Fibroblast of mammary gland (primary cell): ENCODE measurements at regions not wholly inside any gene's neighbourhood (a gene's known extent, or its start where the extent isn't known, plus 50 kb on each side); places are given as distances from the start of the nearest gene placed in this dataset.

ENCODE experiments used
- DNase-seq: peaks from one replicate; pipeline ENCODE4 v3.0.0-alpha.2; 2010; ENCODE audit warnings: low read depth
- H3K4me3 ChIP-seq: 2 replicates; pipeline ENCODE4 v1.5.1; 2011; ENCODE audit warnings: low read depth, mild to moderate bottlenecking, low read length, moderate library complexity; ENCODE audit not compliant: control insufficient read depth
- TF ChIP-seq, protein P1 (sequence below): conservative IDR thresholded peaks from 2 replicates; pipeline ENCODE4 v1.5.1; 2011; ENCODE audit warnings: low read depth, low read length, inconsistent platforms; ENCODE audit not compliant: control insufficient read depth, insufficient read depth

DNA sequence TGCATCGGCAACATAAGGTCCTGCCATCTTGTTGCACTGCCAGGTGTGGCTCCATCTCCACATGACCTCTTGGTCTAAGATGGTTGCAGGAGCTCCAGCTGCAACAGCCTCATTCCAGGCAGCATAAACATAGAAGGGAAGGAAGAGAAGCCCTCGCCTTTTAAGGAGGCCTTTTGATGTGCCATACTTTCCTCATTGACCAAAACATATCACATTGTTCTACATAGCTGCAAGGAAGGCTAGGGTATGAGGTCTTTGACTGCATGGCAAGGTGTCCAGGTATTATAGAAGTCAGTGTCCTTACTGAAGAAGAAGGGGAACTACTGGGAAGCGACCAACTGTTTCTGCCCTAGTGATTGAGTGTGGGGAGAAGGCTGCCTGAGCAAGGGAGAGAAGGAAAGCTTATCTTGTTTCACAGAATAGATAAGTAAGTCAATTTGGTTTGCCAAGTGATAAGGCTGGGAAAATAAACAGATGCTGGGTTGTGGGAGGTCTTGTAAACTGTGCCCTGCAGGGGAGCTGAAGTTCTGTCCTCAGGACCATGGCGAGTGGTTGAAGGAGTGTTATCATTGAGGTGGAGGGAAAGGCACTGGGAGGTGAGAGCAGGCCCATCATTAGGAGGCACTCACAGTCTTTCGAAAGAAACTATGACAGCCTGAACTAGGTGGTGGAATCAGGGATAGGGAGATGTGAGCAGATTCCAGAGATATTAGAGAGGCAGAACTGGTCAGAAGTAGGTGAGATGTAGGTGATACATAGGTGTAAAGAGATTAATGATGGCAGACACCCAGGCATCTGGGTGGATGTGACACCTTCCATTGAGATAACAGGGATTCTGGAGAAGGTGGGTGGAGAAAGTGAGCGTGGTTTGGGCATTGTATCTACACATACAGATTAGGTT, 93.8 kb upstream of the IGF1R start:
- TF ChIP-seq, protein P1, sequence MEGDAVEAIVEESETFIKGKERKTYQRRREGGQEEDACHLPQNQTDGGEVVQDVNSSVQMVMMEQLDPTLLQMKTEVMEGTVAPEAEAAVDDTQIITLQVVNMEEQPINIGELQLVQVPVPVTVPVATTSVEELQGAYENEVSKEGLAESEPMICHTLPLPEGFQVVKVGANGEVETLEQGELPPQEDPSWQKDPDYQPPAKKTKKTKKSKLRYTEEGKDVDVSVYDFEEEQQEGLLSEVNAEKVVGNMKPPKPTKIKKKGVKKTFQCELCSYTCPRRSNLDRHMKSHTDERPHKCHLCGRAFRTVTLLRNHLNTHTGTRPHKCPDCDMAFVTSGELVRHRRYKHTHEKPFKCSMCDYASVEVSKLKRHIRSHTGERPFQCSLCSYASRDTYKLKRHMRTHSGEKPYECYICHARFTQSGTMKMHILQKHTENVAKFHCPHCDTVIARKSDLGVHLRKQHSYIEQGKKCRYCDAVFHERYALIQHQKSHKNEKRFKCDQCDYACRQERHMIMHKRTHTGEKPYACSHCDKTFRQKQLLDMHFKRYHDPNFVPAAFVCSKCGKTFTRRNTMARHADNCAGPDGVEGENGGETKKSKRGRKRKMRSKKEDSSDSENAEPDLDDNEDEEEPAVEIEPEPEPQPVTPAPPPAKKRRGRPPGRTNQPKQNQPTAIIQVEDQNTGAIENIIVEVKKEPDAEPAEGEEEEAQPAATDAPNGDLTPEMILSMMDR = no peak
- no peak for DNase-seq
- H3K4me3 ChIP-seq = no peak overlapping the region

DNA sequence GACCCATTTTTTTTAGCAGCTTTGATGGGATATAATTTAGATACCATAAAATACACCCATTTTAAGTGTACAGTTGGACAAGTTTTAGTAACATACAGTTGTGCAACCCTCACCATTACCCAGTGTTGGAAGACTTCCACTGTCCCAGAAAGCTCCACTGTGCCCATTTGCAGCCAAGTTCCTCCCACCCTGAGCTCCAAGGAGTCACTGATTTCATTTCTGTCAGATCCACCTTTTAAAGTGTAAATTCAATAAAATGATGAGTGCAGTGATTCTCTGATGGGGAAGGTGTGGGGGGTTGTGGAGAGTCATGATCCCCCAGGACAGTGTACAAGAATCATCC, 93.2 kb upstream of the IGF1R start:
- no peak for DNase-seq
- TF ChIP-seq, protein P1 = no peak
- no peak overlapping the region for H3K4me3 ChIP-seq

DNA sequence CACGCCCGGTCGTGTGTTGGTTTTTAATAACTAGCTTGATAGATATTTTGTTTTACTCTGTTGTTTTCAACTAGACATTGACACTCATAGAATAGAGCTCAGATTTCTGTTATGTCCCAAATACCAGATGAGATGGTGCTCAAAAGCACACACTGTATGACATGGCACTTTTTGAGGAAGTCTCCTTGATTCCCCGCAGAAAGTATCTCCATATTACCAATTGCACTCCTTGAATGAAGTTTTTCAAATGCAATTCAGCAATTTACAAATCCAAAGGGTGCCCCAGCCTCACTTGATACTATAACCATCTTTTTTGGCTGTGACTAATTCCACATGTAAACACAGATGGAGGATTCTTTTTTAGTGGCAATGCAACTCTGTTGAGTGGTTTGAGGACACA, 92.0 kb upstream of the IGF1R start:
- DNase-seq = no peak
- TF ChIP-seq, protein P1 = no peak
- no peak overlapping the region for H3K4me3 ChIP-seq

DNA sequence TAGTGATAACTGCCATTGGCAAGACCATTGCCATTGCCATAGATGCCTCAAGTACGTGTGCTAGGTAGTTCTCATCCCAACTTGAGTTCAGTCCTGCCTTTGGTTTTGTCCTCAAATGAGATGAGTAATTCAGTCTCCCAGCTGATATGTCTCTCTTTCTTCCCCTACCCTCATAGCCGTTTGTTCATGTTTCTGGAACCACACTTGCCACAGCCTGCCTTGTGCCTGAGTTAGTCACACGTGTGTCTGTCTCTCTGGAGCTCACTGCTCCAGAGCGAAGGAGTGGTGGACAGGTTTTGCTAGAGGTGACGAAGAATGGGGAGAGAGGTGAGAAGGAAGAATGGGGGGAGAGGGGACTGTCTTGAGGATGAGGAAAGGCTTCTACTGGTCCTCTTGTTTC, 88.0 kb upstream of the IGF1R start:
- TF ChIP-seq, protein P1 = no peak
- DNase-seq = no peak
- H3K4me3 ChIP-seq = no peak overlapping the region

DNA sequence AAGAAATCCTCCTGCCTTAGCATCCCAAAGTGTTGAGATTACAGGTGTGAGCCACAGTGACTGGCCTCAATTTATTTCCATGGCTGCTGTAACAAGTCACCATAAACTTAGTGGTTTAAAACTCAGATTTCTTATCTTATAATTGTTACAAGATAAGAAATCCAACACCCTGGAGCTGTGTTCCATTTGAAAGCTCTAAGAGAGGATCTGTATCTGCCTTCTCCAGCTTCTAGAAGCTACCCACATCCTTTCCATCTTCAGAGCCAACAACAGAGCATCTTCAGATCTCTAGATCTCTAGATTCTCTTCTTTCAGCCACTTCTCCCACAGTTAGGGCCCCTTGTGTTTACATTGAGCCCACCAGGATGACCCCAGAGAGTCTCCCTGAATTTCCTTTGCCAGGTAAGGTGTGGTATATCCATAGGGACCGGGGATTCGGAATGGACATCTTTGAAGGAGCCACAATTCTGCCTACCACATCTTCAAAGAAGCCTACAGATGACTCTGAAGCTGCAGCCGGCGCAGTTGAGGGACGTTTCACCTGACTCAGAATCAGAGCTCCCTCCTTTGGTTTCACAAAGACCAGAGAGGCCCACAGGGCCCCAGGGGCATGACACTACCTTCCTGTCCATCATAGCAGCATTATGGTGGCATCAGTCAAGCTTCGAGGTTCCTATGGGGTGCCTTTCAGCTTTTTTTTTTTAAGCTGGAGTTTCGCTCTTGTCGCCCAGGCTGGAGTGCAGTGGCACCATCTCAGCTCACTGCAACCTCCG, 87.0 kb upstream of the IGF1R start:
- H3K4me3 ChIP-seq = no peak overlapping the region
- no peak for DNase-seq
- TF ChIP-seq, protein P1 = no peak

DNA sequence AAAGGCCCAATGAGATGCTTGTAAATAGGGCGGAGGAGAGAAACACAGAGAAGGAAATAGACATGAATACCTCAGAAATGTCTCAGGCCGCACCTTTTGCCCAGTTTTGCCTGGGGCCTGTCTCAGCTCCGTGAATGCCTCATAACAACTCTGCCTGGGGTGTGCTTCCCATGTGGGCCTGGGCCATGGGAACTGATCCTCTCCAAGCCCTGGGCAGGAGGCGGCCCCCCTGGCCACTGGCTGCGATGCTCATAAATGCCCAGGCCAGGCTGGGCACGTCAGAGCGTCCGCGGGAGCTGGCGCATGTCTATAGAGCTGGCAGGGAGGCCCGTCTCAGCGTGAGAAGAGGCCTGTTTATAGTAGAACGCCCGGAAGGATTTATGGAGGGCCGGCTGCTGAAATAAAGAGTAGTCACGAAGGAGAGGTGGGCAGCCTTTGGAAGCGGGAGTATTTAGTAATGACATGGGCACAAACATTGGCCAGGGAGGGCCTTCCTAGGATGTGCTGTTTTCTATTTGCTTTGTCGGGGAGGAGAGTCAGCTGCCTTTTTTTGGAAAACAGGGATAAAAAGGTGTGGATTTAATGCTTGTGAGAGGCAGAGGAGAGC, 85.9 kb upstream of the IGF1R start:
- TF ChIP-seq, protein P1 = no peak
- no peak for DNase-seq
- H3K4me3 ChIP-seq = no peak overlapping the region
